ENCODE measurements at regions not wholly inside any gene's neighbourhood (a gene's known extent, or its start where the extent isn't known, plus 50 kb on each side); places are given as distances from the start of the nearest gene placed in this dataset.

GRCh38 chr6:22622351-22622750, 53.0 kb downstream of the HDGFL1 start:
- no peak for TF ChIP-seq POLR2A (IDR thresholded peaks at IDR 0.05)
- TF ChIP-seq, protein P1, sequence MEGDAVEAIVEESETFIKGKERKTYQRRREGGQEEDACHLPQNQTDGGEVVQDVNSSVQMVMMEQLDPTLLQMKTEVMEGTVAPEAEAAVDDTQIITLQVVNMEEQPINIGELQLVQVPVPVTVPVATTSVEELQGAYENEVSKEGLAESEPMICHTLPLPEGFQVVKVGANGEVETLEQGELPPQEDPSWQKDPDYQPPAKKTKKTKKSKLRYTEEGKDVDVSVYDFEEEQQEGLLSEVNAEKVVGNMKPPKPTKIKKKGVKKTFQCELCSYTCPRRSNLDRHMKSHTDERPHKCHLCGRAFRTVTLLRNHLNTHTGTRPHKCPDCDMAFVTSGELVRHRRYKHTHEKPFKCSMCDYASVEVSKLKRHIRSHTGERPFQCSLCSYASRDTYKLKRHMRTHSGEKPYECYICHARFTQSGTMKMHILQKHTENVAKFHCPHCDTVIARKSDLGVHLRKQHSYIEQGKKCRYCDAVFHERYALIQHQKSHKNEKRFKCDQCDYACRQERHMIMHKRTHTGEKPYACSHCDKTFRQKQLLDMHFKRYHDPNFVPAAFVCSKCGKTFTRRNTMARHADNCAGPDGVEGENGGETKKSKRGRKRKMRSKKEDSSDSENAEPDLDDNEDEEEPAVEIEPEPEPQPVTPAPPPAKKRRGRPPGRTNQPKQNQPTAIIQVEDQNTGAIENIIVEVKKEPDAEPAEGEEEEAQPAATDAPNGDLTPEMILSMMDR (IDR thresholded peaks at IDR 0.05): no peak
- TF ChIP-seq POLR2AphosphoS5 (IDR thresholded peaks at IDR 0.05): no peak
- no peak for TF ChIP-seq EP300 (IDR thresholded peaks at IDR 0.05; ENCODE audit: low read depth)

Data from transverse colon (tissue), 4 donors.